DMS114 treated with DMSO at 0.1 percent for 48 hours (cell line): ENCODE measurements at regions not wholly inside any gene's neighbourhood (a gene's known extent, or its start where the extent isn't known, plus 50 kb on each side); places are given as distances from the start of the nearest gene placed in this dataset.

Source experiments
- DNase-seq: peaks from one replicate; lab custom pipeline; 2025; ENCODE audit not compliant: unreplicated experiment; lab: John Stamatoyannopoulos, UW

DNA sequence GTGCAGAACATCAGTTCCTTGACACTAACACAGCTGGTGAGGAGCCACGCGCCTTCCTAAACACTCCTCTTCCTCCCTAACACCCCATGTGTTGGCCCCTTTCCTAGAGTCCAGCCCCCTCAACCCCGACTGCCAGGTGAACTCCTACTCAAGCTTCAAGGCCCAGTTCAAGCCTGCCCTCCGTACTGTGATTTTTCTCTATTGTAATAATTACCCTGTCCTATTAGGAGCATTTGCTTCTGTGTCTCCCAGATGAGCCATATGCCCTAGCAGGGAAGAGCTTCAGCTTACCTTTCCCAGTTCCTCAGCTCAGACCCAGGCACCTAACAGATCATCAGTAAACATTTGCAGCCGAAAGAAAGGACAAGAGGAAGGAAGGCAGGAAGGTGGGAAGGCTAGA is 130.6 kb upstream of the SALL3 start:
- no peak for DNase-seq

DNA sequence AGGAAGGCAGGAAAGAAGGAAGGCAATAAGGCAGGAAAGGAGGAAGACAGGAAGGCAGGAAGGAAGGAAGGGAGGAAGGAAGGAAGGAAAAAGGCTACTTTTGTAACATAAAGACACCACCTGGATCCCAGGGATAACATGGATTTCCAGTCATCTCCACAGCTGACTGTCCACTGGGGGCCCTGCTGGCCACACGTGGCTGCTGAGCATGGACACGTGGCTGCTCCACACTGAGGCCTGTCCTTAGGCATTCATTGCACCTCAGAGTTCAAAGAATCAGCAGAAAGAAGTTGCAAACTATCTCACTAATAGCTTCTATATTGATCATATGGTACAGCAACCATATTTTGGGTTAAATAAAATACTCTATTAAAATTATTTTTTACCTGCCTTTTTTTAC is 130.2 kb upstream of the SALL3 start:
- no peak for DNase-seq

DNA sequence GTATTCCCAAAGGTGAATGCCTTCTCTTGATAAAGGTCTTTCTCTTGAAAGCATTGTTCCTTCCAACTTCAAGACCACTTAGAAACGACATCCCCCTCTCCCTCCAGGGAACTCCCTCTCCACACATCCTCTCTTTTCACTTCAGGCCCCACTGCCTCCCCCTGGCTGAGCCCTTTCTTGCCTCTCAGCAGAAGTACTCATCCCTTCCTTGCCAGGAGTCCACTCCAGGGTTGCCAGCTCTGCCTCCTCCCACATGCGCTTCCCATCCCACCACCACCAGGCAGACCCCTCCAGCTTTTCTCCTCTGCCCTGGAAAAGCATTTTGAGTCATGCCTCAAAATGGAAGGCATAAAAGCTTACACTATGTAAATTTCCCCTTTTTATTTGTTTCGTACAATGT is 126.3 kb upstream of the SALL3 start:
- no peak for DNase-seq

DNA sequence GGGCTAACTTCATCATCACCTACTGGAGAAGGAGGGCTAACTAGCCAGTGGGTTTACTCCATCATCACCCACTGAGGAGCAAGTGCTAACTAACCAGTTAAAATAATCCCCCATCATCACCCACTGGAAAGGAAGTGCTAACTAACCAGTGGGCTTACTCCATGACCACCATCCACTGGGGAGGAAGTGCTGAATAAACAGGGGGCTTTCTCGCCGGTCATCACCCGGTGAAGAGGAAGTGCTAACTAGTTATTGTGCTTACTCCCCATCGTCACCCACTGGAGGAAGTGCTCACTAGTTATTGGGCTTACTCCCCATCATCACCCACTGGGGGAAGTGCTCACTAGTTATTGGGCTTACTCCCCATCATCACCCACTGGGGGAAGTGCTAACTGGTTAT is 124.4 kb upstream of the SALL3 start:
- DNase-seq, result no peak

DNA sequence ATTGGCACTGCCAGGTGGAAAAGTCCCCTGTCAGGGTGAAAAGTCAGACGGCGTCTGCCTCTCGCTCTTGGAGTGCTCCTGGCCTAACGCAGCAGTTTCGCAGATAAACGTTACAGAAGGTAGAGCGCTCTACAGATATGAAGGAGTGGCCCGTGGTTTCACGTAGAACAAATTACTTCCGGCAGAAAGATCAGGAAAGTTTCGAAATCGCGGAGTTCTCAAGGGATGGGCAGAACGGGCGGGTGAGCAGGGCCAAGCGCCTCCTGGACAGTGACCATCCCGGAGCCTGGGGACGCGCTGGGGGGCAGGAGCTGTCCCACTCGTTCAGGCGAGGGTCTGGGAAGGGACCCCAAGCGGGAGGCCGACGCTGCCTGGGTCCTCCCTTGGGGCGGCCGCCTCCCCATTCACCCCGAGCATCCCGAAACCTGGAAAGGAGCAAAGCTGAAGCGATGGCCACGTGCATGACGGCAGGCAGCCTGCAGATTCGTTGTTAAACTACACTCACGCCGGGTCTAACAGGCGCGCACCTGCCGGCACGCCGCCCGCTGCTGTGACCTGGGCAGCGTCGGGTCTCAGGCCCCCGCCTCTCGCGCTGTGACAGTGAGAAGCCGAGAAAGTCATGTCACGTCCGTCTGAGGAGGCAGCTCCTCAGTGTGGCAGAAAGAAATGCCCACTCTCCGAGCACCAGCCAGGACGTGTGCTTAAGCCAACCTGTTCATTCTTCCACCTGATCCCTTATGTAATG is 122.9 kb upstream of the SALL3 start:
- no peak for DNase-seq

DNA sequence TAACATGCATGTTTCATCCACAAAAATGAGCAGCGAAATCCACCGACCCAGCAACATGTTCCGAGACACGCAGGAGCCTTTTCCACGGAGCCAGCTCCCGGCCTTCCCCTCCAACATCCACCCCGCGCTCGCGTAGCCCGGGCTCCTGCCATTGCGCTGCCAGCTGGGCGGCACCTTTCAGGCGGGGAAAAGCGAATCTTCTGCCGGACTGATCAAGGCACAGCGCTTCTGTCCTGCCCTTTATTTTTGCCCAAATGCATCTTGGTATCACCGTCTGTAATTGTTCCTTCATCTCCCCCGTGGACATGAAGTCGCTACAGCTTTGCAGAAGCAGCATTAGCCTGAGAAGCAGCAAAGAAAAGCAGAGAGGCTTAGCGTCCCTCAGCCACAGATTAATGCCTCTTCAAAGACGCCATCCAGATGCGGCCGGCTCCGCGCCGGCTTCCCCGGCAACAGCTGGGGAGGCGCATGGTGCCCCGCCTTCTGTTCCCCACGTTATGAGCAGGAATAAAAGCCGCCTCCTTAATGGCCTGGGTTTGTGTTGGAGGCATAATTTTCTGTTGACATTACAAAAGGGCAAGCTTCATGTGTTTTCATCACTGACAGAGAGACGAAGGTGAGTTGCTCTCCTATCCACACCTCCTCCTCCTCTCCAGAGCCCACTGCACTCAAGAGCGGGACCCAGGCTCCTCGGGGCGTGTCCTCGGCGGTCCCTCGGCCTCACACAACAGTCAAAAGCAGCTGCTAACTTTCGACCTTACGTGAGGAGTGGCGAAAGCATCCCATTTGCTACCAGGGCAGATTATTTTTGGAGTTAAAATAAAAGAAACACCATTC is 122.1 kb upstream of the SALL3 start:
- no peak for DNase-seq

DNA sequence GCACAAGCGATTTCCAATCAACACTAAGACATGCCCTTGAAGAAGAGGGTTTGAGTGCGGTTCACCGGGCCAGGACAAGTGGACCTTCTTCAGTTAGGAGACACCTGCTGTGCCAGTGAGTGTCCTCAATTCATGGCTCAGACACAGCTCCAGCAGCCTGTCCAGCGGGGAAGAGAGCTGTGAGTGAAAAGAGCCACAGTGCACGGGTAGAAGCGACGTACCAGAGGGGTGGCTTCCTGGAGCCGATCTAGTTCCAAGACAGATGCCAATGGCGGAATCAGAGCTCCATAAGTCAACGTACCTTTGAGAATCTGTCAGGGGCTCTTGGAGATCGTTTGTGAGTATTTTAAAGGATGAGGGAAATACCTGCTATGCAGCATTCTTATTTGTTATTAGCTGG is 119.9 kb upstream of the SALL3 start:
- DNase-seq, result no peak

DNA sequence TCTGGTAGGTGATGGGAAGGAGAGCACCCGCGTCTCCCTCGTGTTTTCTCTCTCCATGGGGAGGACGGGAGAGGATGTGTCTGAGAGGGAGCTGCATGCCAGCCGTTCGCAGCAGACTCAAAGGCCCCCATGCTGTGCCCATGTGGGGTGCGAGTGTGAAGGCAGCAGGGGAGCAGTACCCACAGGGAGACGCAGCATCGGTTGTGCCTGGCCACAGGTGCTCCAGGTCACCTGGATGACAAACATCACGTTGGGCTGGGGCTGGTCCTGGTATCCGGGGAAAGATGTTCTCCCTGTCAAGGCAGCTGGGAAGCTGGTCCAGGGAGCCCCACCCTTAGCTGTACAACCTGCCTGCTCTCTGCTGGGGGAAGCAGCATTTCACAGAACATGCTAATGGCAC is 119.5 kb upstream of the SALL3 start:
- no peak for DNase-seq

DNA sequence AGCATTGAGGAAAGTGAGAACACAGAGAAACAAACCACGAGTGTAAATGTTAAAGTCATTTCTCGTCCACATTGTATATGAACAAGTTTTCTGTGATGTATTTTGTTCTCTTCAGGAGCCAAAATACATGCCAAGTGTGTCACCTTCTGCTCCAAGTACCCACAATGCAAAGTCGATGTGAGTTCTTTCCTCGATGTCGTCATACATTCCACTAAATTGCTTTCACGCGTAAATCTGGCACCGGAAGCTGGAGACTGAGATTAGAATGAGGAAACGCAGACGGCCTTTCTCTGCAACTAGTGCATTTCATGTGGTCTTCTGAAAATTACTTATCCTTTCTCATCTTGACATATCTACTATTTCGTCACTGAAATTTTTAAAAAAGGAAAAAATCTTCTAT is 118.5 kb upstream of the SALL3 start:
- DNase-seq, result no peak

DNA sequence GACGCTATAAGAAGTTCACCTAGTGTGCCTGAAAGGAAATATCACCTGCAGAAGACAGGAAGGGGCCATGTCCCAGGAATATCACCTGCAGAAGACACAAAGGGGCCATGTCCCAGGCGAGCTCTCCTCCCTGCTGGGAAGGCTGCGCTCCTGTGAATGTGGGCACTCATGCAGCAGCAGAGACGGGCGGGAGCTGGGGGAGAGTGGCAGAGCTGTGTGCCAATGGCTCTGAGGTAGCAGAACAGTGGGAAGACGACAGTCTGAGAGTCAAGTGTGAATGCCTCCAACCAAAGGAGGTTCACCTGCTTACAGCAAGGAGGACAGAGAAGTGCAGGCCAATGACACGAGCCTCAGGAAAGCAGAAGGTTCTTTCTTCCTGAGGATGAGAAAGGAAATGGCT is 117.9 kb upstream of the SALL3 start:
- no peak for DNase-seq

DNA sequence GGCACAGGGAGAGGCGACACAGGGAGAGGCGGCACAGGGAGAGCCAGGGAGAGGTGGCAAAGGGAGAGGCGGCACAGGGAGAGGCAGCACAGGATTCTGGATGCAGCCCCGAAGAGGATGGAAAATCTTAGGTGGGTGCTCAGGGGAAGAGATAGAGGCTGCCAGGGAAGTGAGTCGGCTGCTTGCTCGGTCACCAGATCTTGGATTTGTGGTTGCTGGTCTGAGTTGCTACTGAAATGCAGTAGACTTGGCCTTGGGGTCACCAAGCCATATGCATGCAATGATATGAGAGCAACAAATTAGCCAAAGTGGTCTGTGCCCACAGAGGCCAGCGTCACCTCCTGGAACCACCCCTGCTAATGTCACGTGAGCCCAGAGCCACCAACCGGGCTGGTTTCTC is 117.2 kb upstream of the SALL3 start:
- no peak for DNase-seq

DNA sequence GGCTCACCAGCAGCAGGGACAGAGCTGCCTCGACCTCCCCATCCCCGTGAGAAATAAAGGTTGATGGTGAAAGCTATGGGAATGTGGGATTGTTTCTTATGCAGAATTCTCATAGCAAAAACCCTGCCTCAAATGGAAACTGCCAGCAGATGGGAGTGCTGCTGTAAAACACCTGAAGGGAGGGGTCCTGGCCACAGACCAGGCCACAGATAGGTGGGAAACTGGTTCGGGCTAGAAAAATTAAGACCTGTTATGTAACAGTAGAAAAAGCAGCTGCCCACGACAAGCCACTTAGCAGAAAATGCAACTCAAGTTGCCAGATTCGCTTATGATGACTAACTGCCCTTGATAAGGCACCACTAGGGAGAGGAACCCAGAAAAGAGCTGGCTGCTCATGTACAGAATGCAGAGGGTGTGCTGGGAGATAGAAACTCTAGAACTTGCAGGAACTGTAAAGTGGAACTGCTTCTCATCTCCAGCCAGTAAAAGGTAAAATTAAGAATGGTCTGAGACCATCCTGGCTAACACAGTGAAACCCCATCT is 114.5 kb upstream of the SALL3 start:
- DNase-seq, result no peak

DNA sequence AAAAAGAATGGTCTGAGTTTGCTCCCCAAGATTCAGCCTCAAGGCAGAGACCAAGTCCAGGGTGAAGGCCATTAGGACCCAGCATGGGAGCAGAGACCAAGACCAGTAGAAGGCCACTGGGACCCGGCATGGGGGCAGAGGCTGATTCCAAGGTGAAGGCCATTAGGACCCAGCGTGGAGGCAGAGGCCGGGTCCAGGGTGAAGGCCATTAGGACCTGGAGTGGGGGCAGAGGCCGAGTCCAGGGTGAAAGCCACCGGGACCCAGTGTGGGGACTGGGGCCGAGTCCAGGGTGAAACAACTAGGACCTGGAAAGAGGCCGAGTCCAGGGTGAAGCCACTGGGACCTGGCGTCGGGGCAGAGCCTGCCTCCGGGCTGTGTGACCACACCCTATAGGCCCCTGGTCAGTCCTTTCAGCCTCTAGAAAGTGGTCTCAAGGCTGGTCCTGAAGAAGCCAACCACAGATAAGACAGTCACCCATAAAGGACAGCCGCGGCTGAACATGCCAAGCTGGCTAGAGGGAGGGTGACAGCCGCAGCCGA is 113.8 kb upstream of the SALL3 start:
- DNase-seq, result no peak

DNA sequence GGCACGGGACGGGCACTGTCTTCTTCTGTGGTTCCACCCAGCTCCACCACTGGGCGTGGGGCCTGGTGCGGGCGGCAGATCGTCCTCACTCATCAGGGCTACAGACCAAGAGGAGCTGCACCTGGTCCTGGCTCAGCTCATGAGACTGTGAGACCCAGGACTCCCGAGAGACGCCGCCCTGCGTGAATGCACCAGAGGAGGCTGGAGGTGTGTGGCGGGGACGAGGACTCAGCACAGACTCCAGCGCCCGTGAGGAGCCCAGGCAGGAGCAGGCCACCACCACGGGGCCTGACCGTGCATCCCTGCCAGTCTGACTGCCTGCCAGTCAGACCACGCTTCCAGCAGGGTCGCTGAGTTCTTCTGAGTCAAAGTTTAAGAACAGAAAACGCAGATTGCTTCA is 112.5 kb upstream of the SALL3 start:
- DNase-seq, result no peak

DNA sequence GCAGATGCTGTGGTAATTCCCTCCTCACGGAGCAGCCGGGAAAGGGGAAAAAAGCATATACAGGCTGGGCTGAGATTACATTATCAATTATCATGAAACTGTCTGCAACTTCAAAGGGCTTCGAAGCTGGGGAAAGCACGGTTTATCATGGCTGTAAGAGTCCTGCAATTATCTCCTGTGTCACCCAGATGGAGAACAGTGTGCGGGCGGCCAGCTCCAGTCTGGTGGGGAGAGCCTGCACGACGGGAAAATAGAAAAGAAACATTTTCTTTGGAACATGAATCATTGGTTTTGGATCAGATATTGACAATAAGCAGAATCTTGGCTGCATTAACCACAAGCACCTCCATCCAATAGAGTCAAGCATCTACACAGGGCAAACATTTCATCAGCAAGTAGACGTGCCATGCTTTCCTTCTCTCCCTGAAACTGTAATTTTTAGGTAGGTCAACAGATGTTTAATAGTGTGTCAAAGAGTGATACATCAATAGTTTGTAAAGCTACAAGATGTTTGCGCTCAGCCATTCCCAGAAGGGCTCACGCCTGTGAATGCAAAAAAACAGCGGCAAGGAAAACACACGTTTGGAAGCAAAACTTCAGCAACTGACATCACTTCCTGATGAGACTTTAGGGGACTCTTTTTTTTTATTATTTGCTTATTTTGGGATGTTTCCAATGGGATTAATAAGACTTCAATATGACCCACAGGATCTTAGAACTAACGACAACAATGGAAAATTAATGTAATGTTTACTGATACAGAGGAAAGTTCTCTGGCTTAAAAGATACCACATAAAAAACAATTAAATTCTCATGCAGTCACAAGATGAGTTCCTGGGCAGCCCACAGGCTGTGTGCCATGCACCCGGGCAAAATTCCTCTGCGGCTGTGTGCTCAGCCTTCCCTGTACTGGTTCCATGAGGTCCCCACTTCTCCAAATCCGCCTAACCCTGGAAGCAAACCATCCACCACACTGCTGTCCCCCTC is 111.0 kb upstream of the SALL3 start:
- no peak for DNase-seq

DNA sequence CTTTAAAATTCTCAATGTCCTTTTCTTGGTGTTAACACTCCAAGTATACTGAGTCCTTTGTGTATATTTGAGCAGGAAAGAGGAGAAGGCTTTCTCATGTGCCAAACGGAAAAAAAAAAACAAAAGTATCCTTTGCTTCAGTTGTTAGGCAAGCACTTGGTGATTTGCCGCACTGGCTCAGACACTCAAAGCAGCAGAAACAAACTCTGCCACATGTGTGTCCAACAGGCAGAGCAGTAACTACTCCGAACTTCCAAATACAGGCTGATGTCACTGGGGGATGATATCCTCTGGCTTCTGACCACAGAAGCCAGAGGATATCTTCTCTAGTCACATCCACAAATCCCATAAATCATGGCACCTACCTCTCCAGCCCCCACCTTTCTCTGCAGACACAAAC is 108.0 kb upstream of the SALL3 start:
- DNase-seq, result no peak

DNA sequence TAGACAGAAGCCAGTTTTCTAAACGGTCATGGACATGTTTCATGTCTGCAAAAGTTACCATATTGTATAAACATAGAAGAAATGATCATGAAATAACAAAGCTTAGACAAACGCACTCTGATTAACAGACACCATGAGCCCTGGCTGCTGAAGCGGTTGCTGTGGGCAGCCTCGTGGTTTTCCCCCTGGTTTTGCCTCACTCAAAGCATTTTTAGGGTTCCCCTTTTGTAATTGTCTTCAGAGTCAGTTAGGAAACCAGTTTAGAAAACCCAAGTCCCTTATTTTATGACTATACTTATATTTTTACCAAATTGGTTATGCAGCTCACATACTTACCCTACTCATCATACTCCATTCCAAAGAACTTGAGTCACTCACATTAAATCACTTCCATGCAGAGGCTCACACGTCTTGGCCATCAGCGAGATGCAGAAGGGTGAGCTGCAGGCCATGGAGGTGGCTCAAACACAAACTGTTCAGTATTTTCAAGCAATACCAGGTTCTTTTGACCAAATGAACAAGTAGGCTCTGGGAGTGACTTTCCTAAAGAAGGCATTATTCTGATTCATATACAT is 105.6 kb upstream of the SALL3 start:
- no peak for DNase-seq

DNA sequence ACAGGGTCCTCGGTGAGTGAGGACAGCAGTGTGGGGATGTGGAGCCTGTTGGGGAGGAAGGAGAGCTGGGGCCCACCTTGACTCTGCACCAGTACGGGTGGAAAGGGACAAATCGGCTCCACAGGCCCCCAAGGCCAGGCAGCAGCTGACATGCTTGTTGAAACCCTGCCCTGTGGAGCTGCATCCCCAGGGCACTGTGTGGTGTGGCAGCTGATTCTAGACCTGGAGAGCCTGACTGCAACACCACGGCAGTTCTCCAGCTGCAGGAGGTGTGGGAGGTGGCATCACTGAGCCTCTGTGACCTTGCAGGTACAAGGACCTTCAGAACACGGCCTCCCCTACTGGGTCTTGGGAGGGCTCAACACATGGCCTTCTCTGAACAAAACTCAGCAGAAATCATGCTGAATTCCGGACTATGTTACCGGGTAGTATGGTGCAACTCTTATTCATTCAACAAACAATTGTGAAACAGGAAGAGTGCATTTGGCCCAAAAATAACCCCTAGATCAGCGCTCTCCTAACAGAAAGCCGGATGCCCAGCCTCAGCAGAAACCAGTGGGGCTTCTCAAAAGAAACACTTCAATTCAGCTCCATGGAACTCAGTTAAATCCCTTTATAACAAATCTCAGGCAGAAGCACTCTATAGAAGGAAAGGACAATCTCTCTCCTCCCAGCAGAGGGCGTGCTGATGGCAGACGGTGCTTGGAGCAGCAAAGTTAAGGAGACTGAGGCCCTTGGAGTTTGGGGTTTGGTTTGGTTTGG is 104.4 kb upstream of the SALL3 start:
- DNase-seq, result peak; percentile 24

DNA sequence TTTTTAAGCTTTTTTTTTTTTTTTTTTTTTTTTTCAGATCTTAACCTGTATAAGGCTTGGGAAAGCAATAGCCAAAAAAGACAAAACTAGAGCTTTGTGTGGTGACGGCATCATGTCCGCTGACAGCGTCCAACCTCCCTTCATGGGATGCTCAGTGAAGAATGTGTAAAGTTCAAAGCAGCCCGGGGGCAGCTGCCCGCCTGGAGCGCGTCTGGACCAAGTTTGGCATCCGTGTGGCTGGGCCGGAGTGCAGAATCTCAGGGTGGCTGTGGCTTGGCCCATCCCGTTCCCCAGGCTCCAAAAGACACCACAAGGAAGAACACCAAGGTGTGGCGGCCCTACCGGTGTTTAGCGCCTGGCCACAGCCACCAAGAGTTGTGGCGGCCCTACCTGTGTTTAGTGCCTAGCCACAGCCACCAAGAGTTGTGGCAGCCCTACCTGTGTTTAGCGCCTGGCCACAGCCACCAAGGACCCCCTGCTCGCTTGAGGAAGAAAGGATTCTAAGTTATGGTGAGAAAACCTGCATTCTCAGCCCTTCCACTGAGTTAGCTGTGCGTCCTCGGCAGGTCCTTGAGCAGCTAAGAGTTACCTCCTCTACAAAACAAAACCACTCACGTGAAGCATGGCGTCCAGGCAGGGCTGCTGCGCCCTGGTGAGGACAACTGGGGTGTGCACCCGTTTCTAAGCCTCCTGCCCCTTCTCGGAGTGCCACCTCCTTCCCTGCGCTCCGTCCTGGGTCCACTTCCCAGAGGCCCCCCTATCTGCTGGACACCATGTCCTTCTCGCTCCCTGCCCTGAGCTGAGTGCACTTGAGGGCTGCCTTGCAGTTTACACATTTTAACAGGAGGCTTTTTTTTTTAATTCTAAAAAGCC is 103.6 kb upstream of the SALL3 start:
- DNase-seq, result no peak
